Upper lobe of left lung (tissue), 4 donors: ENCODE measurements at regions not wholly inside any gene's neighbourhood (a gene's known extent, or its start where the extent isn't known, plus 50 kb on each side); places are given as distances from the start of the nearest gene placed in this dataset.

Experiments
- CTCF ChIP-seq, 6 experiments: fragments of 450-650 bp in 4 of 6; fragments of 200-600 bp in 2 of 6; sonication (generic) in 2 of 6; IDR thresholded peaks; one replicate each; pipeline ENCODE4 v1.5.1; 2016 to 2019; ENCODE audit warnings: antibody characterized with exemption in 6 of 6
- EP300 ChIP-seq, 4 donors: sonication (generic); formaldehyde crosslinking; IDR thresholded peaks; one replicate each; pipeline ENCODE4 v1.5.1; 2017; ENCODE audit warnings: antibody characterized with exemption in 4 of 4, control low read depth in 2 of 4
- POLR2A ChIP-seq, 4 donors: fragments of 450-650 bp; IDR thresholded peaks; one replicate each; pipeline ENCODE4 v1.5.1; 2016 to 2017; ENCODE audit warnings: antibody characterized with exemption in 4 of 4, mild to moderate bottlenecking in 2 of 4
- POLR2AphosphoS5 ChIP-seq, 2 donors: sonication (generic); formaldehyde crosslinking; IDR thresholded peaks; one replicate each; pipeline ENCODE4 v1.5.1; 2017; ENCODE audit warnings: antibody characterized with exemption in 2 of 2

- TF ChIP-seq POLR2A (IDR thresholded peaks at IDR 0.05), result no peak
- TF ChIP-seq CTCF (IDR thresholded peaks at IDR 0.05), result no peak
- TF ChIP-seq POLR2AphosphoS5 (IDR thresholded peaks at IDR 0.05), result no peak
- no peak for TF ChIP-seq EP300 (IDR thresholded peaks at IDR 0.05)
Observed at GRCh38 chr6:90461383-90461782, 125.5 kb downstream of the MAP3K7 start.
